Keratinocyte (primary cell): ENCODE measurements at regions not wholly inside any gene's neighbourhood (a gene's known extent, or its start where the extent isn't known, plus 50 kb on each side); places are given as distances from the start of the nearest gene placed in this dataset.

Experiments used
- DNase-seq: peaks from one replicate; pipeline ENCODE4 v3.0.0-alpha.2; 2011; ENCODE audit warnings: low read depth, missing footprints, low spot score
- FAIRE-seq: peaks from 2 replicates; lab custom pipeline; 2011; peaks lifted over from hg19 to GRCh38; lab: Jason Lieb, UNC
- H2AFZ ChIP-seq: 2 replicates; pipeline ENCODE4 v1.6.0; 2012; ENCODE audit warnings: low read length, control low read depth, inconsistent platforms; ENCODE audit not compliant: control insufficient read depth
- H3K27ac ChIP-seq: 2 replicates; pipeline ENCODE4 v1.5.1; 2011; ENCODE audit warnings: low read length; ENCODE audit not compliant: control insufficient read depth, insufficient read depth
- H3K27me3 ChIP-seq: 3 replicates; pipeline ENCODE4 v1.6.0; 2011; ENCODE audit warnings: low read length; ENCODE audit not compliant: control insufficient read depth, insufficient read depth; ENCODE audit errors: extremely low read depth
- H3K36me3 ChIP-seq, 2 experiments: 2 replicates in 1 of 2; 3 replicates in 1 of 2; pipeline ENCODE4 v1.5.1; 2011; ENCODE audit warnings: low read length in 2 of 2, mild to moderate bottlenecking in 1 of 2; ENCODE audit not compliant: control insufficient read depth in 2 of 2, insufficient read depth in 2 of 2; ENCODE audit errors: extremely low read depth in 1 of 2
- H3K4me1 ChIP-seq: 3 replicates; pipeline ENCODE4 v1.5.1; 2011; ENCODE audit warnings: low read length; ENCODE audit not compliant: control insufficient read depth, insufficient read depth; ENCODE audit errors: extremely low read depth
- H3K4me2 ChIP-seq: 3 replicates; pipeline ENCODE4 v1.6.0; 2011; ENCODE audit warnings: low read depth, low read length; ENCODE audit not compliant: control insufficient read depth, insufficient read depth; ENCODE audit errors: extremely low read depth
- H3K4me3 ChIP-seq, 3 experiments: fragments of 200-600 bp in 1 of 3; sonication (generic) in 1 of 3; 2 replicates in 2 of 3; 3 replicates in 1 of 3; pipeline ENCODE4 v1.5.1; 2011 to 2016; ENCODE audit warnings: low read length in 3 of 3, mild to moderate bottlenecking in 3 of 3, control low read depth in 2 of 3, inconsistent platforms in 1 of 3, low read depth in 1 of 3, mixed read lengths in 1 of 3, mixed run types in 1 of 3, moderate library complexity in 1 of 3; ENCODE audit not compliant: control insufficient read depth in 2 of 3, insufficient read depth in 2 of 3; ENCODE audit errors: extremely low read depth in 1 of 3
- H3K79me2 ChIP-seq: 2 replicates; pipeline ENCODE4 v1.6.0; 2012; ENCODE audit warnings: low read length; ENCODE audit not compliant: control insufficient read depth, insufficient read depth
- H3K9ac ChIP-seq: 3 replicates; pipeline ENCODE4 v1.6.0; 2011; ENCODE audit warnings: low read length; ENCODE audit not compliant: control insufficient read depth, insufficient read depth; ENCODE audit errors: extremely low read depth
- H3K9me1 ChIP-seq: 3 replicates; pipeline ENCODE4 v1.6.0; 2011; ENCODE audit warnings: low read length; ENCODE audit not compliant: control insufficient read depth, insufficient read depth; ENCODE audit errors: extremely low read depth
- H3K9me3 ChIP-seq: 2 replicates; pipeline ENCODE4 v1.5.1; 2012; ENCODE audit warnings: low read depth, low read length; ENCODE audit not compliant: control insufficient read depth
- H4K20me1 ChIP-seq: 3 replicates; pipeline ENCODE4 v1.6.0; 2011; ENCODE audit warnings: low read length; ENCODE audit not compliant: control insufficient read depth, insufficient read depth; ENCODE audit errors: extremely low read depth
- EZH2 ChIP-seq: IDR thresholded peaks from one replicate; pipeline ENCODE4 v1.6.1; 2012; ENCODE audit warnings: inconsistent platforms, mild to moderate bottlenecking, low read length, moderate library complexity
- dilution Hi-C: fragments of 300-500 bp; cut with MboI; formaldehyde crosslinking; loops from one replicate; pipeline ENCODE4 v1.7.0; 2020; ENCODE audit warnings: low sequenced_read_pairs; ENCODE audit not compliant: extremely low pct_ligation_motif_present
- TF ChIP-seq, protein P1 (sequence below), 3 experiments: IDR thresholded peaks in 1 of 3; conservative IDR thresholded peaks in 1 of 3; optimal IDR thresholded peaks in 1 of 3; 2 replicates in 2 of 3; 3 replicates in 1 of 3; pipeline versions ENCODE3 to v1.5.1; 2011; ENCODE audit warnings: low read length in 3 of 3, mild to moderate bottlenecking in 3 of 3, moderate library complexity in 2 of 3, control low read depth in 1 of 3, inconsistent platforms in 1 of 3; ENCODE audit not compliant: insufficient read depth in 2 of 3; ENCODE audit errors: extremely low read depth in 1 of 3

DNA sequence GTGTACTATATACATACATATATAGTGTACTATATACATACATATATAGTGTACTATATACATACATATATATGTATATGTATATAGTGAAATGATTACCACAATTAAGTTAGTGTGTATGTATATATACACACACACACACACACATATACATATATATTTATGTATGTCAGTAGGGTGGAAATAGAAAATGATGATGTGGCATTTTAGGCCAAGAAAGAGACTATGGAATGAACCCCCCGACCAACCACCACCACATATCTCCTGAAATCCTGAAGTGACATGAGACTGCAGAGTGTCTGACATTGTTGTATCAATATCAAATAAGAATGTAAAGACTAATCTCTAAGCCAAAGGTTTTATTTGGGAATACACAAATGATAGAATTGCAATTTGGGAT lies 107.6 kb downstream of the RFC3 start:
- no peaks in the 10 kb centered on the region for H3K4me1 ChIP-seq
- no peak for FAIRE-seq
- no peak overlapping the region for H2AFZ ChIP-seq
- H3K4me3 ChIP-seq, result no peak overlapping the region
- no peaks in the 10 kb centered on the region for H3K9me1 ChIP-seq
- no peak overlapping the region for H3K4me2 ChIP-seq
- no peaks in the 10 kb centered on the region for H3K9me3 ChIP-seq
- no peak overlapping the region for H3K27ac ChIP-seq
- no peaks in the 10 kb centered on the region for H3K36me3 ChIP-seq
- no peaks in the 10 kb centered on the region for H4K20me1 ChIP-seq
- no peak for TF ChIP-seq EZH2
- TF ChIP-seq, protein P1, sequence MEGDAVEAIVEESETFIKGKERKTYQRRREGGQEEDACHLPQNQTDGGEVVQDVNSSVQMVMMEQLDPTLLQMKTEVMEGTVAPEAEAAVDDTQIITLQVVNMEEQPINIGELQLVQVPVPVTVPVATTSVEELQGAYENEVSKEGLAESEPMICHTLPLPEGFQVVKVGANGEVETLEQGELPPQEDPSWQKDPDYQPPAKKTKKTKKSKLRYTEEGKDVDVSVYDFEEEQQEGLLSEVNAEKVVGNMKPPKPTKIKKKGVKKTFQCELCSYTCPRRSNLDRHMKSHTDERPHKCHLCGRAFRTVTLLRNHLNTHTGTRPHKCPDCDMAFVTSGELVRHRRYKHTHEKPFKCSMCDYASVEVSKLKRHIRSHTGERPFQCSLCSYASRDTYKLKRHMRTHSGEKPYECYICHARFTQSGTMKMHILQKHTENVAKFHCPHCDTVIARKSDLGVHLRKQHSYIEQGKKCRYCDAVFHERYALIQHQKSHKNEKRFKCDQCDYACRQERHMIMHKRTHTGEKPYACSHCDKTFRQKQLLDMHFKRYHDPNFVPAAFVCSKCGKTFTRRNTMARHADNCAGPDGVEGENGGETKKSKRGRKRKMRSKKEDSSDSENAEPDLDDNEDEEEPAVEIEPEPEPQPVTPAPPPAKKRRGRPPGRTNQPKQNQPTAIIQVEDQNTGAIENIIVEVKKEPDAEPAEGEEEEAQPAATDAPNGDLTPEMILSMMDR (optimal IDR thresholded peaks at IDR 0.05 in 1 of 3, IDR thresholded peaks at IDR 0.05 in 1 of 3, conservative IDR thresholded peaks at IDR 0.05 in 1 of 3; ENCODE audit: extremely low read depth in 1 of 3, insufficient read depth in 2 of 3, low read length in 3 of 3), result no peak
- H3K9ac ChIP-seq, result no peak overlapping the region
- no peak for DNase-seq
- H3K79me2 ChIP-seq, result no peaks in the 10 kb centered on the region
- no peaks in the 10 kb centered on the region for H3K27me3 ChIP-seq
- dilution Hi-C loops, result no loop called here

DNA sequence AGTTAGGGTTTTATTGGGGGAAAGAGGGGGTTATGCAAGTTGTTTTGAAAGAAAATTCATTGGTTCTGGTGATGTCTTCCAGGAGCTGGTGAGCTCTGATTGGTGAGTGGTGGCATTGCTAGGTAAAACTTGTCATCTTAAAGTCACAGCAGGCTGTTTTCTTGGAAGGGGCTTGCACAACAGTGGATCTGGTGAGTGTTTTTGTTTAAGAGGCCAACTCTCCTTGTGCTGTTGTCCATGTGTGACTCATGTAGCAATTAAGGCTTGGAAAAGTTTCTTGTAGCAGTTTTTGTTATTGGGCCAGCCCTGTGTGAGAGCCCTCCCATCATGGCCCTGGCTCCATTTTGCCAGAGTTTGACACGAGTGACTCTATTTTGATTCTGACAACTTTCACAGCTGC lies 109.4 kb downstream of the RFC3 start:
- no peak for FAIRE-seq
- no peaks in the 10 kb centered on the region for H3K79me2 ChIP-seq
- dilution Hi-C loops, result no loop called here
- H3K4me1 ChIP-seq, result no peaks in the 10 kb centered on the region
- no peaks in the 10 kb centered on the region for H4K20me1 ChIP-seq
- H3K9me1 ChIP-seq, result no peaks in the 10 kb centered on the region
- H3K36me3 ChIP-seq, result no peaks in the 10 kb centered on the region
- no peaks in the 10 kb centered on the region for H3K27me3 ChIP-seq
- no peaks in the 10 kb centered on the region for H3K9me3 ChIP-seq
- H3K4me3 ChIP-seq, result no peak overlapping the region
- H3K9ac ChIP-seq, result no peak overlapping the region
- no peak overlapping the region for H3K4me2 ChIP-seq
- TF ChIP-seq, protein P1 (optimal IDR thresholded peaks at IDR 0.05 in 1 of 3, IDR thresholded peaks at IDR 0.05 in 1 of 3, conservative IDR thresholded peaks at IDR 0.05 in 1 of 3; ENCODE audit: extremely low read depth in 1 of 3, insufficient read depth in 2 of 3, low read length in 3 of 3), result no peak
- TF ChIP-seq EZH2, result no peak
- DNase-seq, result no peak
- H2AFZ ChIP-seq, result no peak overlapping the region
- H3K27ac ChIP-seq, result no peak overlapping the region
